ENCODE measurements at regions not wholly inside any gene's neighbourhood (a gene's known extent, or its start where the extent isn't known, plus 50 kb on each side); places are given as distances from the start of the nearest gene placed in this dataset.

DNA sequence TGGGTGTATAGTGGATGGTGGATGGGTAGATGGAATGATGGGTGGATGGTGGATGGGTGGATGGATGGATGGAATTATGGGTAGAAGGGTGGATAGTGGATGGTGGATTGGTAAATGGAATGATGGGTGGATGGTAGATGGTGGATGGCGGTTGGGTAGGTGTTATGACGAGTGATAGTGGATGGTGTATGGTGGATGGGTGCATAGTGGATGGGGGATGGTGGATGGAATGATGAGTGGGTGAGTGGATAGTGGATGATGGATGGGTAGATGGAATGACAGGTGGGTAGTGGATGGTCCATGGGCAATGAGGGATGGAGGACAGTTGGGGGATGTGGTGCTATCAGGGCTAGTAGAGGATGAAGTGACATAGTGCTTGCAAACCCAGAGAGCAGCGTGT lies 182.4 kb downstream of the BRD1 start:
- TF ChIP-seq, protein P1, sequence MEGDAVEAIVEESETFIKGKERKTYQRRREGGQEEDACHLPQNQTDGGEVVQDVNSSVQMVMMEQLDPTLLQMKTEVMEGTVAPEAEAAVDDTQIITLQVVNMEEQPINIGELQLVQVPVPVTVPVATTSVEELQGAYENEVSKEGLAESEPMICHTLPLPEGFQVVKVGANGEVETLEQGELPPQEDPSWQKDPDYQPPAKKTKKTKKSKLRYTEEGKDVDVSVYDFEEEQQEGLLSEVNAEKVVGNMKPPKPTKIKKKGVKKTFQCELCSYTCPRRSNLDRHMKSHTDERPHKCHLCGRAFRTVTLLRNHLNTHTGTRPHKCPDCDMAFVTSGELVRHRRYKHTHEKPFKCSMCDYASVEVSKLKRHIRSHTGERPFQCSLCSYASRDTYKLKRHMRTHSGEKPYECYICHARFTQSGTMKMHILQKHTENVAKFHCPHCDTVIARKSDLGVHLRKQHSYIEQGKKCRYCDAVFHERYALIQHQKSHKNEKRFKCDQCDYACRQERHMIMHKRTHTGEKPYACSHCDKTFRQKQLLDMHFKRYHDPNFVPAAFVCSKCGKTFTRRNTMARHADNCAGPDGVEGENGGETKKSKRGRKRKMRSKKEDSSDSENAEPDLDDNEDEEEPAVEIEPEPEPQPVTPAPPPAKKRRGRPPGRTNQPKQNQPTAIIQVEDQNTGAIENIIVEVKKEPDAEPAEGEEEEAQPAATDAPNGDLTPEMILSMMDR (IDR thresholded peaks at IDR 0.05), result no peak
- TF ChIP-seq POLR2A (IDR thresholded peaks at IDR 0.05), result no peak

All from adrenal gland (tissue), 5 donors.